Parathyroid adenoma (tissue), 2 donors: ENCODE measurements at regions not wholly inside any gene's neighbourhood (a gene's known extent, or its start where the extent isn't known, plus 50 kb on each side); places are given as distances from the start of the nearest gene placed in this dataset.
A peak's percentile ranks its signal among the peaks of the same experiment; 100 is the strongest.

ENCODE experiments used
- H2AFZ ChIP-seq: fragments of 300-600 bp; sonication (generic); one replicate; pipeline ENCODE4 v1.7.0; 2017; ENCODE audit warnings: antibody characterized with exemption, mild to moderate bottlenecking
- H3K27ac ChIP-seq: fragments of 300-600 bp; sonication (generic); one replicate; pipeline ENCODE4 v1.7.0; 2017
- H3K27me3 ChIP-seq: fragments of 300-600 bp; sonication (generic); one replicate; pipeline ENCODE4 v1.7.0; 2017; ENCODE audit warnings: low read length; ENCODE audit not compliant: control insufficient read depth, insufficient read depth
- H3K36me3 ChIP-seq: fragments of 300-600 bp; sonication (generic); one replicate; pipeline ENCODE4 v1.7.0; 2017; ENCODE audit warnings: low read length; ENCODE audit not compliant: control insufficient read depth, insufficient read depth
- H3K4me1 ChIP-seq: fragments of 300-600 bp; sonication (generic); one replicate; pipeline ENCODE4 v1.7.0; 2017; ENCODE audit warnings: control low read depth
- H3K4me2 ChIP-seq: fragments of 300-600 bp; sonication (generic); one replicate; pipeline ENCODE4 v1.7.0; 2017; ENCODE audit warnings: low read length
- H3K4me3 ChIP-seq: fragments of 300-600 bp; sonication (generic); one replicate; pipeline ENCODE4 v1.7.0; 2017; ENCODE audit warnings: low read depth, low read length
- H3K79me2 ChIP-seq: fragments of 300-600 bp; sonication (generic); one replicate; pipeline ENCODE4 v1.7.0; 2017; ENCODE audit warnings: control low read depth
- H3K9ac ChIP-seq: fragments of 300-600 bp; sonication (generic); one replicate; pipeline ENCODE4 v1.7.0; 2017; ENCODE audit warnings: mild to moderate bottlenecking
- H3K9me3 ChIP-seq: fragments of 300-600 bp; sonication (generic); one replicate; pipeline ENCODE4 v1.7.0; 2017; ENCODE audit warnings: low read length; ENCODE audit not compliant: control insufficient read depth
- CTCF ChIP-seq: fragments of 300-600 bp; sonication (generic); IDR thresholded peaks from one replicate; pipeline ENCODE4 v1.7.0; 2017; ENCODE audit warnings: antibody characterized with exemption, mild to moderate bottlenecking
- donor health status: primary hyperparathyroidism.

- TF ChIP-seq CTCF = no peak
- Histone ChIP-seq H2AFZ (no peak overlapping the region), H3K4me2 (no peak overlapping the region), H3K4me3 (no peak overlapping the region), H3K79me2 (no peaks in the 10 kb centered on the region), H3K4me1 (no peaks in the 10 kb centered on the region), H3K9ac (no peak overlapping the region), H3K27me3 (no peaks in the 10 kb centered on the region), H3K36me3 (no peaks in the 10 kb centered on the region), H3K9me3 (no peaks in the 10 kb centered on the region), H3K27ac (no peak overlapping the region)
Observed at GRCh38 chr19:56960959-56961543, 120.5 kb upstream of the PEG3 start.

GRCh38 chr19:56964410-56964920 is 123.9 kb upstream of the PEG3 start:
- no peaks in the 10 kb centered on the region for H3K4me1 ChIP-seq
- no peaks in the 10 kb centered on the region for H3K27me3 ChIP-seq
- H3K4me2 ChIP-seq = no peak overlapping the region
- no peak overlapping the region for H3K4me3 ChIP-seq
- no peaks in the 10 kb centered on the region for H3K79me2 ChIP-seq
- no peak overlapping the region for H2AFZ ChIP-seq
- no peak overlapping the region for H3K27ac ChIP-seq
- H3K36me3 ChIP-seq = no peaks in the 10 kb centered on the region
- H3K9ac ChIP-seq = no peak overlapping the region
- no peaks in the 10 kb centered on the region for H3K9me3 ChIP-seq
- no peak for TF ChIP-seq CTCF

GRCh38 chr19:56966225-56966696 is 125.7 kb upstream of the PEG3 start:
- Histone ChIP-seq H3K4me2 (no peak overlapping the region), H3K27ac (no peak overlapping the region), H3K27me3 (no peaks in the 10 kb centered on the region), H3K79me2 (no peaks in the 10 kb centered on the region), H3K9me3 (no peaks in the 10 kb centered on the region), H3K4me3 (no peak overlapping the region), H3K4me1 (no peaks in the 10 kb centered on the region), H3K9ac (no peak overlapping the region), H2AFZ (peak overlapping the region; percentile 41), H3K36me3 (no peaks in the 10 kb centered on the region)
- TF ChIP-seq CTCF = no peak

- H3K27me3 ChIP-seq = no peaks in the 10 kb centered on the region
- TF ChIP-seq CTCF = no peak
- H3K27ac ChIP-seq = no peak overlapping the region
- H3K4me2 ChIP-seq = no peak overlapping the region
- no peaks in the 10 kb centered on the region for H3K36me3 ChIP-seq
- no peaks in the 10 kb centered on the region for H3K79me2 ChIP-seq
- no peaks in the 10 kb centered on the region for H3K9me3 ChIP-seq
- H2AFZ ChIP-seq = no peak overlapping the region
- no peak overlapping the region for H3K4me3 ChIP-seq
- H3K4me1 ChIP-seq = no peaks in the 10 kb centered on the region
- H3K9ac ChIP-seq = no peak overlapping the region
Observed at GRCh38 chr19:56966697-56967299, 126.3 kb upstream of the PEG3 start.

GRCh38 chr19:56969156-56969555 is 128.6 kb upstream of the PEG3 start:
- Histone ChIP-seq H3K79me2 (no peaks in the 10 kb centered on the region), H3K27me3 (no peaks in the 10 kb centered on the region), H3K36me3 (no peaks in the 10 kb centered on the region), H3K4me2 (no peak overlapping the region), H3K4me1 (no peaks in the 10 kb centered on the region), H3K4me3 (no peak overlapping the region), H3K9me3 (no peaks in the 10 kb centered on the region), H3K9ac (no peak overlapping the region), H3K27ac (no peak overlapping the region), H2AFZ (no peak overlapping the region)
- no peak for TF ChIP-seq CTCF
